RCC 7860 (cell line): ENCODE measurements at regions not wholly inside any gene's neighbourhood (a gene's known extent, or its start where the extent isn't known, plus 50 kb on each side); places are given as distances from the start of the nearest gene placed in this dataset.
"Not testable (repeated sequence)": the region's sequence is repeated elsewhere in the genome, so short reads cannot be mapped to it uniquely, and the experiment has no call there.

Experiments used
- DNase-seq: peaks from one replicate; pipeline ENCODE4 v3.0.0-alpha.2; 2015; ENCODE audit warnings: low spot score
- FAIRE-seq: peaks from 2 replicates; lab custom pipeline; 2012; peaks lifted over from hg19 to GRCh38; lab: Jason Lieb, UNC

DNA sequence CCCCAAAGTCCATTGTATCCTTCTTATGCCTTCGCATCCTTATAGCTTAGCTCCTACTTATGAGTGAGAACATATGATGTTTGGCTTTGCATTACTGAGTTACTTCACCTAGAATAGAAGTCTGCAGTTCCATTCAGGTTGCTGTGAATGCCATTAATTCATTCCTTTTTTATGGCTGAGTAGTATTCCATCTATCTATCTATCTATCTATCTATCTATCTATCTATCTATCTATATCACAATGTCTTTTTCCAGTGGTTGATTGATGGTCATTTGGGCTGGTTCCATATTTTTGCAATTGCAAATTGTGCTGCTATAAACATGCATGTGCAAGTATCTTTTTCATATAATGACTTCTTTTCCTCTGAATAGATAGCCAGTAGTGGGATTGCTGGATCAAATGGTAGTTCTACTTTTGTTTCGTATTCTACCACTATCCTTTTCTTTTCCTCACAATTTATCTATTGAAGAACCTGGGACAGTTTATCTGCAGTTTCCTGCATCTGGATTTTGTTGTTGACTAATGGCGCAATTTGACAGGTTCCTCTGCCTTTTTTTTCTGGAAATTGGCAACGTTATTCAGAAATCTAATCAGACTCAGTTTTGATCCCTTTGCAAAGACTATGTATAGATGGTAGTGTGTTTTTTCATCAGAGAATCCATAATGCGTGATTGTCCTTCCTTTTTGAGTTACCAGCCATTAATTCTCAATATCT is 287.2 kb downstream of the ARL4A start:
- DNase-seq, result no peak
- FAIRE-seq, result no peak

DNA sequence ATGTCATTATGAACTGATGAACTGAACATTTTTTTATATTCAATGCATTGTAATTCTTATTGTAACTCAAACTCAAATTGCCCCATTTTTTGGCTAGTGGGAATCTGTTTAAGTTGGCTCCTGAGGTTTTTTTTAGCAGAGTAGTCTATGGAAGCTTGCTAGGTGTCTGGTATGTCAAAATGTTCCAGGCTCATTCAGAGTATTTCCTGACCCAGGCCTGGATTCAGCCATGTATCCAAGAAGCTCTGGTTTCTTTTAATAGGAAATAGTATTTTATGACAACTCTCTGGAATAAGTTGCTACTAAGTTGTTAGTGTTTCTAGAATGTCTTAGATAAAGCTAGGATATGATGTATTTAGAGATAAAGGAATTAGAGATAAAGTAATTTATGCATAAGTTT is 288.0 kb downstream of the ARL4A start:
- FAIRE-seq, result no peak
- DNase-seq, result no peak

DNA sequence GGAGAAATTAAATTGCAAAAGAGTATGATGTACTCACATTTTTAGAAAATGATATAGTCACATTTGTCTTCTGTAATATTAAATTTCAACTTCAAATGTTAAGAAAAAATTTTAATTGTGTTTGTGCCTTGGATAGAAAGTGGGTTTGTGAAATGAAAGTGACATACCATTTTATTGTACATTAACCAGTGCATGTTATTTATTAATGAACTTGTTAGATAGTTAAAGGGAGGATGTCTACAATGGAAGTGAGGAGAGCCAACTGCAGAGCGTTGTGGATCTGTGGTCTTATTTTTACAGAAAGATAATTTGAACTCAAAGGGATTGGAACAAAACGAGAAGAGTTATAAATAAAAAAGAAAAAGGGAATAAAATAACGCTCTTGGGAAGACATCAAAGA is 291.7 kb downstream of the ARL4A start:
- DNase-seq, result peak; percentile 55

DNA sequence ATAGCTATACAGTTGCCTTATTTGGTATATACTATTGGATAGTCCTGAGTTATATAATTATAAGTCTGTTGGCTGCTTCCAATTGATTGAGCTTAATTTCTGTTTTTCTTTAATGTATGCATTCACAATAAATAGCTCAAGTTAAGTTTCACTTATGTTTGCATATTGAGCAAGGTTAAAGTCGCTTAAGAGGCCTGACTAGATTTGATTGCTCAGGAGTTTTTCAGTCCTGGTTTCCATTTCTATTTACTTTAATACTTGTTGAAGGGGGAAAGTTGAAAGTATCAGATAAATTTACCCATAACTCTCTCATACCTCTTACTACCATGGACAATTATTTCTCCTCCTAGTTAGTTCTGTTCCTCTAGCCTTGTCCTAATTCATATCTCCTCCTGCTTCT is 294.7 kb downstream of the ARL4A start:
- DNase-seq (no peak), FAIRE-seq (no peak)

More for the DNA sequence above, 291.7 kb downstream of the ARL4A start:
- peak; percentile 97 for FAIRE-seq

DNA sequence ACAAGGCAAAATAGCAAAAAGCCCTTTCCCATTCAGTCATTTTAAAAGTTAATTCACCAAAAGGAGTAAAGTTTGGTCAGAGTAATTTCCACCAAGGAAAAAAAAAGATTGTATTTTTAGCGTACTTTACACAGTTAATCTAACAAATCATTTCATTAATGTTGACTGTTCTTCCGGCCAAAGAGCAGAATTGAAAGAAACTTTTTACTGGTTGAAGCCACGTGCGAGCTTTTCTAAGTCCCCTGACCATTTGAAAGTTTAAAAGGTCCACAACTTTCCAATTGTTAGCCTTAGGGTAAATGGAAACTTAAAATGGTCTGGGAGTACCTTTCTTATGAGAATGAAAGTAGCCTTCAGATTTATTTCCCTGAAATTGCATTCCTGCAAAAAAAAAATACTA is 296.7 kb downstream of the ARL4A start:
- DNase-seq (no peak), FAIRE-seq (no peak)

DNA sequence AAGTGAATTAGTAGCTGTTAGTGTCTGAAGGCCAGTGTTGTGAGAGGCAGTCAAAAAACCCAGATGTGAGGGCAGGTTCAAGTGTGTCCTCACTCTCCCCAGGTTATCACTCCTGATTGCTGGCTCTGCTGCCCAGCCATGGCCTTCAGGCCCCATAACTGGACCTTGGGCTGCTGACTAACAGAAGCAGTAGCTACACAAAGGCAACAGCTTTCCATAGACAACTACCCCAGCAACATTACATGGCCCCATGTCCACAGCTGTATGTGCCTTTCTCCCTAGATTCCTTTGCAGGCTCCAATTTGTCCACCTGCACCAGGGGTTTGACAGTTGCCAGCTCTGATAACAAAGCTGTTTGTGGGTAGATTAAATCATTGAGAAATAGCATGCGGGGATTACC is 297.8 kb downstream of the ARL4A start:
- FAIRE-seq, result no peak

DNA sequence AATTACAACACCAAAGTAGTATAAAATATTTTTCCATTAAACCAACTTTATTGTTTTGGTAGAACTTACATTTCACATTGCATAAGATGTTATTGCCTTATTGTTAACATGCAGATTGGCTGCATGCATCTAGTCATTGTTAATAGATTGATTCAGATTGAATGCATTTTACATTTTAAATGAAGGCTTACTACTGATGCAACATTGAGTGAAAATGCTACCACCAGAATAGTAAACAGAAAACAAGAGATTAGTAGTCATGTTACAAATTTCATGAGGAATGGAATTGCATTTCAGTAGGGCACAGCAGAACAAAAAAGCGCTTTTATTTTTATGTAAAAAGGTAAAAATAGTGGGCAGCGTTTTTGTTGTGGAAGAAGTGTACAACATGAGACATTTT is 298.3 kb downstream of the ARL4A start:
- no peak for FAIRE-seq
- no peak for DNase-seq

More for the DNA sequence above, 297.8 kb downstream of the ARL4A start:
- DNase-seq, result no peak

DNA sequence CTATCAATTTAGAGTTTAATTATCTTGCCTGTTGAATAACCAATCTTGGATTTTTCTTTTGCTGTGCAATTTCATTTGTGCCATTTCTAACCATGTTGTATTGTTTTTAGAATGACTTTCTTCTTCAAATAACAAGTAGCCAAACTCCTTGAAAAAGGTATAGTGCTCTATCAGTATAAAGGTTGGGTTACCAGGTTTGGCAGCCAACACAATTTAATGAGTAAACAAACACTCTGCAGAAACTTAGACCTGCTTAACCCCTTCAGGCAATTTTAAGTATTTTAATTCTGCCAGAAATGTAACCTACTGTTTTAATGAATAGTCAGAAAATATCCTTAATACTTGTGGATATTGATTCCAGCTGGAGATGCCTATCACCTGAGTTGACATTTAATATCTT is 299.8 kb downstream of the ARL4A start:
- FAIRE-seq (no peak), DNase-seq (no peak)

DNA sequence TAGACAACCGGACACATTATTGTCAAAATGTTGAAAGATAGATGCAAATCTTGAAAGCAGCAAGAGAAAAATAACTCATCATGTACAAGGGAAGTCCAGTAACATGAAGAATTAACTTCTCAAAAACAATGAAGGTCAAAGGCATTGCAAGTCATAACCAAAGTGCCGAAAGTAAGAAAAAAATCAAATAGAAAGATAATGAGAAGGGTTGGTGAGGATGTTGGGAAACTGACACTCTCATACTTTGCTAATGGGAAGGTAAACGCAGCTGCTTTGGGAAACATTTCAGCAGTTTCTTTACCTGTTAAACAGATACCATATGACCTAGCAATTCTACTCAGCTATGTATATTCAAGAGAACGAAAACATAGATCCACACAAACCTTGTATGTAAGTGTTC is 303.0 kb downstream of the ARL4A start:
- no peak for DNase-seq
- no peak for FAIRE-seq

DNA sequence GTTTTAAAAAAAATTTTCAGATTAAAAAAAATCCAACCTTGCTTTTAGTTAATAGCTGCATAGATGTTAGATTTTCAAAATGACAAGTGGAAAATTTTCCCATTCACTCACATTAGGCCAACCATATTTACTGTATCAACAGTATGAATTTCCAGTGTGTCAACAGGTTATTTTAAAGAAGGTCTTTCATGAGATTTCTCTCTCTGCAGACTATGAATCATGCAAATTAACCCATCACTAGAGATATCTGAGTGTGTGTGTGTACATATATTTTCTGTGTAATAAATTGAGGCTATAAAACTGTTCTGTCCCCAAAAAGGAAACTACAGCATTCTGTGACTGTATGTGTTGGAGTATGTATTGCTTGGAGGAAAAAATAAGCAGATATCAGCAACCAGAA is 305.6 kb downstream of the ARL4A start:
- no peak for FAIRE-seq
- DNase-seq, result no peak

DNA sequence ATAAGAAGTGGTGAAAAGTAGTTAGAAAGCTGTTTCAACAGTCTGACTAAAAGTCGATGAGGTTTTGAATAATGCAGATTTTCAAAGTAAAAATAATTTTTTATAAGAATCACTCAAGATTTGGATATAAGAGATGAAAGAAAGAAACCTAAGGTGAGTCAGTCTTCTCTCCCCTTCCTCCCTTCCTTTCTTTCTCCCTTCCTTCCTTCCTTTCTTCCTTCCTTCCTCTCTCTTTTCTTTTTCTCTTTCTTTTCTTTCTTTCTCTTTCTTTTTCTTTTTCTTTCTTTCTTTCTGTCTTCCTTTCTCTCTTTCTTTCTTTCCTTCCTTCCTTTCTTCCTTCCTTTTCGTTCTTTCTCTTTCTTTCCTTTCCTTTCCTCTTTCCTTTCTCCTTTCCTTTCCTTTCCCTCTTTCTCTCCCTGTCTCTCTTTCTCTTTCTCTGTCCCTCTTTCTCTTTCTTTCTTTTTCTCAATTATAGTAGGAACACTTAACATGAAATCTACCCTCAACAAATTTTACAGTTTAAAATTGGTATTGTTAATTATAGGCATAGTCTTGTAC is 308.6 kb downstream of the ARL4A start:
- no peak for FAIRE-seq
- no peak for DNase-seq

DNA sequence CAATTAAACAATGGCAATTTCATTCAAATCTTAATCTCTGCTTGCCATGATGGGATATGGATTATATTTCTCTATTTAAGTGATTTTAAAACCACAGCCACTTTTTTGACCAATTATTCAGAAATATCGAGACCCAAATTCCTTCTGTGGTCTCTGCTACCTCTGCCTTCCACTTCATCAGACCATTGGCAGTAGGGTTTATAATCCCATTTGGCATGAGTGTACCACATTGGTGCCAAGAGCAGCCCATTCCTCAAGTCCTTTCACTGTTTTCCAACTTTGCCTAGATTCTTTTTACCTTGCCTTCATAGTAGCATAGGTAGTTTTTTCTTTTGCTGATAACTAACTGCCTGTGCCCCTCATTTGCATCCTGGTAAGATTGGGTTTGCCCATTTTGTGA is 319.9 kb downstream of the ARL4A start:
- no peak for FAIRE-seq
- DNase-seq, result no peak

DNA sequence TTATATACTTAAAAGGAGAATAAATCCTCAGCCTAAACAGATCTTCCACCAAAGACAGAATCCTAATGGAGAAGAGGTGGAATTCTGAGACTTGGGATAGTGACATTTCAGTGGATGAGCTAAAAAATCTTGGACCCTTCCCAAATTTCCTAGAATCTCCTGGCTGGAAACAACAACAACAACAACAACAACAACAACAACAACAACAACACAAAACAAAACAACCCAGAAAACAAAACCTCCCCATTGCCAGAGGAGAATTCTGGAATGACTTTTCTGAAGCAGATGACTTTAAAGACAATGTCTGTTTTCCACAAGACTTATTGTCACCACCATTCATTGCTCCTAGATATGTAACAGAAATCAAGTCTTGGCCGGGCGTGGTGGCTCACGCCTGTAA is 322.1 kb downstream of the ARL4A start:
- no peak for DNase-seq
- no peak for FAIRE-seq

DNA sequence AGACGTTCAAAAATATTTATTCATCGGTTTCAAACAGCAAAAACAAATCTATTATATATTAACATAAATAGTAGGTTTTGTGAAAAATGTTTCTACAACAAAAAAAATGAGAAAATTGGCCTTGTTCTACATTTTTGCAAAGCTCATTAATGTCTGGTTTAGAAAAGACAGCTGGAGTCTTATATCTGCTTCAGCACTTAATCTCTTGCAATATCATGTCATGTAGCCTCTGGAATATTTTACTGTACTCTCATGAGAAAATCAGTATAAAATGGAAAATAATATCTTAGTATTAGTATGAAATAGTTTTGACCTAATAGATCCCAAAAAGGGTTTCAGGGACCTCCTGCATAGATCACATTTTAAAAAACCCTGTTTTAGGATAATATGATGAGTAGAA is 326.6 kb downstream of the ARL4A start:
- FAIRE-seq, result no peak
- no peak for DNase-seq

DNA sequence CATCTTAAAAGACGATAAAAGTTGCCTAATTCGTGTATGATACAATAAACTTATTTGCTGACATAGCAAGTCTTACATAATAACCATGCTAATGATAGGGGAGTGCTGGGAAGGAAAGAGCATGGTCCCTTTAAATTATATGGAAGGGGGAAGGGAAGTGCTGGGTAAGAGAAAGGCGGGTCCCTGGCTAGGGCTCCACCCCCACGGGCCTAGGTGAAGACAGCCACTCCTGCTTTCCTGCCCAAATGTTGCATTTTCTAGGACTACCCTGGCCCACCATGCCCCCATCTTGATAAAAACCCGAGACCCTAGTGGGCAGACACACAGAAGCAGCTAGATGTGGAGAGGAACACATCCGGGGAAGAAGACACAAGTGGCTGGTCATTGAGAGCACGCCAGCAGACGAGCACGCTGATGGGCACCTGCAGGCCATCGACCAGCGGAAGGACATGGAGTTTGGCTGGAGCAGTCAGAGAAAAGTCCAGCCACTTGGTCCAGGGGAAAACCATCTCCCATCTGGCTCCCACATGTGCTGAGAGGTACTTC is 328.7 kb downstream of the ARL4A start:
- FAIRE-seq (no peak), DNase-seq (no peak)

DNA sequence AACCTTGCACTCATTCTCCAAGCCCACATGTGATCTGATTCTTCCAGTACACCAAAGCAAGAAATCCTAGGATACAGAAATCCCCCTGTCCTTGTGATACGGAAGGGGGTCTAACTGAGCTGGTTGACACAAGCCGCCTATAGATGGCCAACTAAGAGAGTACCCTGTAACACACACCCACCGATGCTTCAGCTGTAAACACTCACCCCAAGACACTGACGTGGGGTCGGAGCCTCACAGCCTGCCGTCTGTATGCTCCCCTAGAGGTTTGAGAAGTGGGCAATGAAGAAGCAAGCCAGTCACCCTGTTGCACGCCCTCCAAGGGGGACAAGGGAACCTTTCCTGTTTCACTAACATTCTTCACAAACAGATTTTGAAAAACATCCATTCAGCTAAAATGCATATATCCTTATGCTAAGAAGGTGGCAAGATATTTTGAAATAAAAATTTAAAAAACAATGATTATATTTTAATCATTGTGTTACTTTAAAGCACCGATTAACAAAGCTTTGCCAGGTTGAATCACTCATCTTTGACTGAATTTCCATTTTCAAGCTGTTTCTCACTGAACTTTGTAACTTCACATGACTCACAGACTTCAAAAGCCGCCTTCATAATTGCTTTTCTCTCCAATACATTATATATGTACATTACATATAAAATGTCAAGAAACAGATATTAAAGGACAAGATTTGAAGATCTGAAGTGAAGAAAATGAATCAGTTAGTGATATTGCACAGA is 329.3 kb downstream of the ARL4A start:
- FAIRE-seq (peak; percentile 81), DNase-seq (peak; percentile 17)

DNA sequence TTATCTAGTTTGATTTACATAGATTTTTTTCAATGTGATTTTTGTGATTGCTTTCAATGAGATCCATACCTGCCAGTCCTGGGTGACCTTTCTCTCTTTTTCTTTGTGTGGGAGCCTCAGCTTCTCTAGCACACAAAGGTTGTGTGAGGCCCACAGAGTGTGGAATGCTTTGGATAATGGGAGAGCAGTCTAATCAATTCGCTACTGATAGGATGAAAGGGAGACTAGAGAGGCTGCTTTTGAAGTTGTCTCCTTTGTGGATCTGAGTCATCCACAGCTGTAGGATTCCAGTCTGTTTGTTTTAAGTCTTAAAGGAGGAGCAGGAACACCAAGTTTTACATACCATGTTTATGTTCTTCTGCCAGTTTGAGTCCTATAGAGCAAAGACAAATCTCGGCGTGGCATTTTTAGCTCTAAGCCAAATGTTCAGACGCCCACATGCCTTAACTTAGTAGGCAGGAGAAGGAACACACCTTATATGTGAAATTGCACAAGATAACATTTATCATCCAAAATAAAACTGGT is 330.0 kb downstream of the ARL4A start:
- FAIRE-seq (no peak), DNase-seq (peak; percentile 34)

DNA sequence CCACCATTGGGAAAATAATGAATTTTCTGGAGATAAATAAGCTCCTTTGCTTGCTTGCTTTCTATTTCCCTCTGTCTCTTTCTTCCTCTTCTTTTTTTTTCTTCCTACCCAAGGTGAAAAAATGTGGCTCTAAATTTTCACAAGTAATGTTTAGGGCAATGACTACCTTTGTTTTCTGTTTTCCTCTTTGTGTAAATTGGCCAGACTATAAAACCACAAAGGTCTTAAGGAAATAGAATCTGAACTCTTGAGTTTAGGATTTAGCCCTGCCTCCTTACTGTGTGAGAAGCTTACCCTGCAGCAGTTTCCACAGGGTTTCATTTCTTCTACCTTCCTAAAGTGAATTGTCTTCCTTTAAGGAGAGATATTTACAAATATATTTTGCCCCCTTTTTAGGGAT is 330.4 kb downstream of the ARL4A start:
- FAIRE-seq (no peak), DNase-seq (no peak)

DNA sequence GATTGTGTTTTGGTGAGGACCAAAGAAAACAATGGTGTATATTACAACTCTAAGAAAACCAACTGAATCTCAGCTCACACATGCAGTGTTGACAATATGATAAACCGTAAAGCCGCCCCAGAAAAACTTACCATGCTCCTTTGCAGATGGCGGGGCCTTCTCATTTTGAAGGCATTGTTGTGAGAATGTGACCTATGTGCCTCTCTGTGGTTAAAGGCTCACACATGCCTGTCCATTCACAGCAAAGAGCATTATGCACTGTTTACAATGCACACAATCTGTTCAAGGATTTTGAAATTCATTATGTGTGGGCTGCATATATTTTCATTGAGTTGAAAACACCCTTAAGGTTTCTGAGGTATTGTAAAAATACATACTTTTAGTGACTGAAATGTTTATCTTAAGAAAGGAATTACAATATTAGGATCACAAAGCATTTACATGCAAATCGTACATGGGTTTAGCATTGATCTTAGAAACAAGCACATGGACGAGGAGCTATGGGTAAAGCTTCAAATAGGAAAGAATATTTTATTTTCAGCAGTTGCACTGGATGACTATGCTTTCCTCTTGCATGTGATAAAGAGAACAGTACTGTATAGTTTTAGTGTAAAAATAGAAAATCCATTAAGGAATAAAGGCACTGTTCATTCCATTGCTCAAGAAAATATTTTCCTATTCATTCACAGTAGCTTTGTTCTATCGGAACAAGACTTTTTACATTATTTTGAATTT is 334.3 kb downstream of the ARL4A start:
- DNase-seq, result no peak
- FAIRE-seq, result no peak

DNA sequence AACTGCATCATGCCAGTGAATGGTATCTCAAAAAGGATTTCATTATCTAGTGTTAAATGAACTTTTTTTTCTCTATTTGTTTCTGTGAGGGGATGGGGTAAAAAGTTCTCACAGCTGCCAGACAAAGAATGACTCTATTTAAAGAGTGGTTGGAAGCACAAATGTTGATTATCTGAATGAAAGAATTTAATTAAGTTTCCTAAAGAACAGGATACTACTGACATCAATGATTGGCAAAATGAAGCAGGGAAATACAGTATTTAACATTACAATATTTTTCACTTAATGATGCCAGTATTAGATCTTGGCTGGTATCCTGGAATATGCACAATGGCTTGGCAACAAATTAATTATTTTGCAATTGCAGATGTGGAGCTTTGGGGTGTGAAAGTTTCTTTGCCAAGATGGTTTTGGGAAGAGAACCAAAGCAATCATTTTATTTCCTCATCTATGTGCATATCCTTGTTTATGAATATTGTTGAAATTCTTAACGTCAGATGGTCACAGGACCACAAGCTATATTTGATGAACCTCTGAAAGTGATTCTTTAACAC is 336.8 kb downstream of the ARL4A start:
- FAIRE-seq (no peak), DNase-seq (no peak)

DNA sequence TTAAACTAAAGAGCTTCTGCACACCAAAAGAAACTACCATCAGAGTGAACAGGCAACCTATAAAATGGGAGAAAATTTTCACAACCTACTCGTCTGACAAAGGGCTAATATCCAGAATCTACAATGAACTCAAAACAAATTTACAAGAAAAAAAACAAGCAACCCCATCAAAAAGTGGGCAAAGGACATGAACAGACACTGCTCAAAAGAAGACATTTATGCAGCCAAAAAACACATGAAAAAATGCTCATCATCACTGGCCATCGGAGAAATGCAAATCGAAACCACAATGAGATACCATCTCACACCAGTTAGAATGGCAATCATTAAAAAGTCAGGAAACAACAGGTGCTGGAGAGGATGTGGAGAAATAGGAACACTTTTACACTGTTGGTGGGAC is 337.6 kb downstream of the ARL4A start:
- not testable (repeated sequence) for DNase-seq, FAIRE-seq
